ENCODE measurements at regions not wholly inside any gene's neighbourhood (a gene's known extent, or its start where the extent isn't known, plus 50 kb on each side); places are given as distances from the start of the nearest gene placed in this dataset.

- ATAC-seq (ENCODE audit: low read depth) (no peak), DNase-seq (no peak)
- Mint-ChIP-seq H3K27me3 (peaks cover 7% of the 10 kb centered on the region), H3K27ac (no peak overlapping the region), H3K9me3 (no peaks in the 10 kb centered on the region), H3K4me3 (no peak overlapping the region), H3K36me3 (no peaks in the 10 kb centered on the region), H3K4me1 (no peaks in the 10 kb centered on the region)
- POLR2A ChIA-PET: no interaction called here
Measured at GRCh38 chr1:5526822-5527551, 465.2 kb downstream of the NPHP4 start.

GRCh38 chr1:5526385-5526750 lies 465.9 kb downstream of the NPHP4 start:
- POLR2A ChIA-PET: no interaction called here
- Mint-ChIP-seq H3K27me3 (peaks cover 11% of the 10 kb centered on the region), H3K36me3 (no peaks in the 10 kb centered on the region), H3K4me1 (no peaks in the 10 kb centered on the region), H3K9me3 (no peaks in the 10 kb centered on the region), H3K27ac (no peak overlapping the region), H3K4me3 (no peak overlapping the region)
- ATAC-seq (ENCODE audit: low read depth) (no peak), DNase-seq (no peak)

GRCh38 chr1:5525597-5526384 lies 466.4 kb downstream of the NPHP4 start:
- no peak overlapping the region for H3K4me3 Mint-ChIP-seq
- H3K9me3 Mint-ChIP-seq: no peaks in the 10 kb centered on the region
- H3K4me1 Mint-ChIP-seq: no peaks in the 10 kb centered on the region
- DNase-seq: no peak
- H3K36me3 Mint-ChIP-seq: no peaks in the 10 kb centered on the region
- peaks cover 11% of the 10 kb centered on the region for H3K27me3 Mint-ChIP-seq
- POLR2A ChIA-PET: no interaction called here
- no peak for ATAC-seq (ENCODE audit: low read depth)
- H3K27ac Mint-ChIP-seq: no peak overlapping the region

- DNase-seq: no peak
- POLR2A ChIA-PET: no interaction called here
- no peaks in the 10 kb centered on the region for H3K36me3 Mint-ChIP-seq
- no peaks in the 10 kb centered on the region for H3K4me1 Mint-ChIP-seq
- ATAC-seq (ENCODE audit: low read depth): no peak
- no peaks in the 10 kb centered on the region for H3K9me3 Mint-ChIP-seq
- H3K27me3 Mint-ChIP-seq: peaks cover 13% of the 10 kb centered on the region
- H3K4me3 Mint-ChIP-seq: no peak overlapping the region
- H3K27ac Mint-ChIP-seq: no peak overlapping the region
Measured at GRCh38 chr1:5522531-5523145, 469.6 kb downstream of the NPHP4 start.

DNA sequence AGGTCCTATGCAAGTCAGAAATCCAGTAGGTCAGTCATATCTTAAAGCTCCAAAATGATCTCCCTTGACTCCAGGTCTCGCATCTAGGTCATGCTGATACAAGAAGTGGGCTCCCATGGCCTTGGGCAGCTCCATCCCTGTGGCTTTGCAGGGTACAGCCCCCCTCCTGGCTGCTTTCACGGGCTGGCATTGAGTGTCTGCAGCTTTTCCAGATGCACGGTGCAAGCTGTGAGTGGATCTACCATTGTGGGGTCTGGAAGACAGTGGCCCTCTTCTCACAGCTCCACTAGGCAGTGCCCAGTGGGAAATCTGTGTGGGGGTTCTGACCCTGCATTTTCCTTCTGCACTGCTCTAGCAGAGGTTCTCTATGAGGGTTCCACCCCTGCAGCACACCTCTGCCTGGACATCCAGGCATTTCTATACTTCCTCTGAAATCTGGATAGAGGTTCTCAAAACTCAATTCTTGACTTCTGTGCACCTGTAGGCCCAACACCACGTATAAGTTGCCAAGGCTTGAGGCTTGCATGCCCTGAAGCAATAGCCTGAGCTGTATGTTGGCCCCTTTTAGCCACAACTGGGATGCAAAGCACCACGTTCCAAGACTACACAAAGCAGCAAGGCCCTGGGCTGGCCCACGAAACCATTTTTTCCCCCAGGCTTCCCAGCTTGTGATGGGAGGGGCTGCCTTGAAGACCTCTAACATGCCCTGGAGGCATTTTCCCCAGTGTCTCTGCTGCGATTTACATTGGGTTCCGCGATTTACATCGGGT lies 472.7 kb downstream of the NPHP4 start:
- peaks cover 16% of the 10 kb centered on the region for H3K27me3 Mint-ChIP-seq
- ATAC-seq (ENCODE audit: low read depth) (no peak), DNase-seq (no peak)
- no peaks in the 10 kb centered on the region for H3K36me3 Mint-ChIP-seq
- H3K27ac Mint-ChIP-seq: no peak overlapping the region
- POLR2A ChIA-PET: no interaction called here
- H3K4me1 Mint-ChIP-seq: no peaks in the 10 kb centered on the region
- no peak overlapping the region for H3K4me3 Mint-ChIP-seq
- no peaks in the 10 kb centered on the region for H3K9me3 Mint-ChIP-seq

DNA sequence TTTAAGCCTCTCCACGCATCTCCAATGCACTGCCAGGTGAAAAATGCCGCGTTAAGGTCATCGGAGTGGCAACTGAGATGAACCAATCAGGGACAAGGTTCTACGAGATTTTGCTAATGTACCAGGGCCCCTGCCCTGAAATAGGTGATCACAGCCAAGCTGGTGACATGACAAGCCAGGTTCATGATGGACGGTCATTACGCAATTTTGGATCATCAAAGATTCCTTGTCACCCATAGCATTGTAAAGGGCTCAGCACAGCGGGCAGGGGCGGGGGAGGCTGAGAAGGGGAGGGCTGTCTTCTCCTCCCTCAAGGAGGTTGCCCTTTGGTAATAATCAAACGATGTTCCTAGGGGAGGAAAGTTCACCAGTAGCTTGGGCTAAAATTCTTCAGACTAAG lies 475.5 kb downstream of the NPHP4 start:
- Mint-ChIP-seq H3K4me1 (no peaks in the 10 kb centered on the region), H3K27me3 (peaks cover 10% of the 10 kb centered on the region), H3K4me3 (no peak overlapping the region), H3K9me3 (no peaks in the 10 kb centered on the region), H3K27ac (no peak overlapping the region), H3K36me3 (no peaks in the 10 kb centered on the region)
- ATAC-seq (ENCODE audit: low read depth): no peak
- DNase-seq: no peak
- POLR2A ChIA-PET: no interaction called here

GRCh38 chr1:5515501-5515900 lies 476.7 kb downstream of the NPHP4 start:
- DNase-seq: no peak
- no peaks in the 10 kb centered on the region for H3K36me3 Mint-ChIP-seq
- H3K4me1 Mint-ChIP-seq: no peaks in the 10 kb centered on the region
- H3K27ac Mint-ChIP-seq: no peak overlapping the region
- H3K4me3 Mint-ChIP-seq: no peak overlapping the region
- POLR2A ChIA-PET: no interaction called here
- H3K27me3 Mint-ChIP-seq: peaks cover 7% of the 10 kb centered on the region
- no peak for ATAC-seq (ENCODE audit: low read depth)
- H3K9me3 Mint-ChIP-seq: no peaks in the 10 kb centered on the region

DNA sequence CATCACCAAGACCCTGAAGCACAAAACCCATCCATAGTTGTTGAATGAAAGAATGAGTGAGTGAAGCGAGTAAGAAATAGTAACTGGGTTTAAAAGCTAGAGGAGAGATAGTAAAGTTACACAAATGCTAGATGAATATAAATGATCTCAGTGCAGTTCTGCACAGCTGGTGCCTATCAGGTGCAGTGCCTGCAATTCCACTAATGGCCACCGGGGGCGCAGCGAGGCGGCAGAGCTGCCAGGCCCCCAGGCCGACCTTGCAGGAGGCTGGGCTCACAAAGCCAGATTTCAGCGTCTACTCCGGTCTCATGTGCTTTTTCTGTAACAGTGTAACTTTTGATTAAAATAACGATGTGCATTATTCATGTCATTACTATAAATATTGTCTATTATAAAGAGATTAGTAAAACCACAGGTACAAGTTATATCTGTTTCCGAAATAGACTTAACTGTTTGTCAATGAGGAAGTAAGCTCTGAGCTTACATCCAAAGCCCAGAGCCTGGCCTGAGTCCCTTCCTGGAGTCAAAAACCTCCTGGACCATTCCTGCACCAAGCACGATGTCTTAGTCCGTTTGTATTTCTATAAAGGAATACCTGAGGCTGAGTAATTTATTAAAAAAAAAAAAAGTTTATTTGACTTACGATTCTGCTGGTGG lies 477.6 kb downstream of the NPHP4 start:
- Mint-ChIP-seq H3K27ac (no peak overlapping the region), H3K9me3 (no peaks in the 10 kb centered on the region), H3K36me3 (no peaks in the 10 kb centered on the region), H3K27me3 (peaks cover 7% of the 10 kb centered on the region), H3K4me3 (no peak overlapping the region), H3K4me1 (no peaks in the 10 kb centered on the region)
- ATAC-seq (ENCODE audit: low read depth) (peak; percentile 72), DNase-seq (peak; percentile 77)
- POLR2A ChIA-PET: no interaction called here

- no peaks in the 10 kb centered on the region for H3K4me1 Mint-ChIP-seq
- ATAC-seq (ENCODE audit: low read depth): no peak
Measured at GRCh38 chr1:5513846-5514526, 478.2 kb downstream of the NPHP4 start.

DNA sequence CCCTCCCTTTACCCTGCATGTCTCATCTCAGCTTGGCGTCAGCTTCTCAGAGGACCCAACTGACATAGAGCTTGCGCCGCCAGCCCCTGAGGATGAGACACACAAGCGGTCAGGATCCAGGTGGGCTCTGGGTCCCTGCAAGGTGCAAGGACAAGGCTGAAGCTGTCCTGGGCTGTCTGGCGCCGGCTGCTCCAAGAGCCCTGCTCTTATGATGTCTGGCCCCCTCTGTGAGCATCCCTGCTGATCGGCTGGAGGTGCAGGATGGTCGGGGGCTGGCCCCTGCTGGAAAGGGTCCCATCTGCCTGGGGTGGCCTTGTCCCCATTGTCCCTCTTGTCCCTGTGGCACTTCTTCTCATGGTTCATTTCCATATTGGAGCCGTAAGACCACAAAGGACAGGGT lies 479.0 kb downstream of the NPHP4 start:
- Mint-ChIP-seq H3K36me3 (no peaks in the 10 kb centered on the region), H3K27me3 (peaks cover 7% of the 10 kb centered on the region), H3K27ac (no peak overlapping the region), H3K4me3 (no peak overlapping the region), H3K9me3 (no peaks in the 10 kb centered on the region), H3K4me1 (no peaks in the 10 kb centered on the region)
- DNase-seq (no peak), ATAC-seq (ENCODE audit: low read depth) (no peak)
- POLR2A ChIA-PET: no interaction called here

More at GRCh38 chr1:5513846-5514526, 478.2 kb downstream of the NPHP4 start:
- POLR2A ChIA-PET: no interaction called here
- no peaks in the 10 kb centered on the region for H3K36me3 Mint-ChIP-seq
- no peak overlapping the region for H3K4me3 Mint-ChIP-seq
- no peak overlapping the region for H3K27ac Mint-ChIP-seq
- H3K27me3 Mint-ChIP-seq: peaks cover 7% of the 10 kb centered on the region
- no peaks in the 10 kb centered on the region for H3K9me3 Mint-ChIP-seq
- DNase-seq: no peak

- DNase-seq: no peak
- H3K4me3 Mint-ChIP-seq: no peak overlapping the region
- no peaks in the 10 kb centered on the region for H3K36me3 Mint-ChIP-seq
- H3K9me3 Mint-ChIP-seq: no peaks in the 10 kb centered on the region
- H3K27me3 Mint-ChIP-seq: peaks cover 7% of the 10 kb centered on the region
- H3K27ac Mint-ChIP-seq: no peak overlapping the region
- POLR2A ChIA-PET: no interaction called here
- no peak for ATAC-seq (ENCODE audit: low read depth)
- H3K4me1 Mint-ChIP-seq: no peaks in the 10 kb centered on the region
Measured at GRCh38 chr1:5511381-5512097, 480.7 kb downstream of the NPHP4 start.

- no peaks in the 10 kb centered on the region for H3K9me3 Mint-ChIP-seq
- H3K27me3 Mint-ChIP-seq: peaks cover 5% of the 10 kb centered on the region
- no peak overlapping the region for H3K27ac Mint-ChIP-seq
- POLR2A ChIA-PET: no interaction called here
- H3K4me3 Mint-ChIP-seq: no peak overlapping the region
- H3K36me3 Mint-ChIP-seq: no peaks in the 10 kb centered on the region
- ATAC-seq (ENCODE audit: low read depth): peak; percentile 69
- DNase-seq: peak; percentile 76
- no peaks in the 10 kb centered on the region for H3K4me1 Mint-ChIP-seq
Measured at GRCh38 chr1:5509664-5510452, 482.4 kb downstream of the NPHP4 start.
